Hematopoietic multipotent progenitor cell (in vitro differentiated cells): ENCODE measurements at regions not wholly inside any gene's neighbourhood (a gene's known extent, or its start where the extent isn't known, plus 50 kb on each side); places are given as distances from the start of the nearest gene placed in this dataset.

ENCODE experiments used
- DNase-seq, 3 donors: peaks; one replicate each; pipeline ENCODE4 v3.0.0-alpha.2; 2011 to 2015; ENCODE audit warnings: low read depth in 2 of 3, low spot score in 2 of 3

- DNase-seq = no peak
Measured at GRCh38 chr5:68732251-68732650, 361.6 kb upstream of the SLC30A5 start.

- no peak for DNase-seq
Measured at GRCh38 chr5:68734781-68735180, 359.0 kb upstream of the SLC30A5 start.

- no peak for DNase-seq
Measured at GRCh38 chr5:68738236-68738635, 355.6 kb upstream of the SLC30A5 start.

GRCh38 chr5:68738841-68739240 is 355.0 kb upstream of the SLC30A5 start:
- no peak for DNase-seq

- no peak for DNase-seq
Measured at GRCh38 chr5:68739752-68740151, 354.1 kb upstream of the SLC30A5 start.

GRCh38 chr5:68740226-68740910 is 353.4 kb upstream of the SLC30A5 start:
- no peak for DNase-seq

GRCh38 chr5:68744206-68744605 is 349.6 kb upstream of the SLC30A5 start:
- no peak for DNase-seq

- no peak for DNase-seq
Measured at GRCh38 chr5:68745448-68745847, 348.4 kb upstream of the SLC30A5 start.

- DNase-seq = no peak
Measured at GRCh38 chr5:68746220-68746619, 347.6 kb upstream of the SLC30A5 start.

GRCh38 chr5:68746643-68747420 is 347.0 kb upstream of the SLC30A5 start:
- no peak for DNase-seq

- no peak for DNase-seq
Measured at GRCh38 chr5:68747521-68747920, 346.3 kb upstream of the SLC30A5 start.

- no peak for DNase-seq
Measured at GRCh38 chr5:68748101-68748500, 345.7 kb upstream of the SLC30A5 start.

- DNase-seq = no peak
Measured at GRCh38 chr5:68749077-68749476, 344.7 kb upstream of the SLC30A5 start.

- DNase-seq = peak in 2 of 3 donors; percentile 6 to 49
Measured at GRCh38 chr5:68749631-68750030, 344.2 kb upstream of the SLC30A5 start.

GRCh38 chr5:68751661-68752060 is 342.2 kb upstream of the SLC30A5 start:
- no peak for DNase-seq

- no peak for DNase-seq
Measured at GRCh38 chr5:68754536-68754935, 339.3 kb upstream of the SLC30A5 start.

GRCh38 chr5:68755293-68755692 is 338.5 kb upstream of the SLC30A5 start:
- no peak for DNase-seq

- DNase-seq = peak in 2 of 3 donors; percentile 5 to 50
Measured at GRCh38 chr5:68757006-68757405, 336.8 kb upstream of the SLC30A5 start.

- peak in 1 of 3 donors; percentile 15 for DNase-seq
Measured at GRCh38 chr5:68757626-68758212, 336.1 kb upstream of the SLC30A5 start.

- no peak for DNase-seq
Measured at GRCh38 chr5:68759593-68759992, 334.2 kb upstream of the SLC30A5 start.

- no peak for DNase-seq
Measured at GRCh38 chr5:68762201-68762600, 331.6 kb upstream of the SLC30A5 start.

GRCh38 chr5:68766952-68767464 is 326.8 kb upstream of the SLC30A5 start:
- no peak for DNase-seq
